ENCODE measurements at regions not wholly inside any gene's neighbourhood (a gene's known extent, or its start where the extent isn't known, plus 50 kb on each side); places are given as distances from the start of the nearest gene placed in this dataset.

GRCh38 chr13:47186471-47186870 lies 289.6 kb upstream of the HTR2A start:
- Histone ChIP-seq H3K36me3 (ENCODE audit: control insufficient read depth in 2 of 2, insufficient read depth in 2 of 2, low read length in 1 of 2) (no peaks in the 10 kb centered on the region), H3K4me3 (ENCODE audit: low read depth in 1 of 2, low read length in 2 of 2) (no peak overlapping the region), H3K27ac (ENCODE audit: low read depth in 2 of 2, low read length in 1 of 2) (no peak overlapping the region), H3K27me3 (ENCODE audit: control insufficient read depth in 1 of 2, insufficient read depth in 2 of 2, low read length in 2 of 2) (no peaks in the 10 kb centered on the region), H3K4me1 (ENCODE audit: control insufficient read depth in 2 of 2, insufficient read depth in 2 of 2, low read length in 1 of 2) (no peaks in the 10 kb centered on the region), H3K9me3 (ENCODE audit: control insufficient read depth in 2 of 2, insufficient read depth in 1 of 2, low read depth in 1 of 2, low read length in 1 of 2) (no peaks in the 10 kb centered on the region)
- 61 to 91% methylated on average over 2 of the region's 2 CpGs for WGBS, 2 donors

DNA sequence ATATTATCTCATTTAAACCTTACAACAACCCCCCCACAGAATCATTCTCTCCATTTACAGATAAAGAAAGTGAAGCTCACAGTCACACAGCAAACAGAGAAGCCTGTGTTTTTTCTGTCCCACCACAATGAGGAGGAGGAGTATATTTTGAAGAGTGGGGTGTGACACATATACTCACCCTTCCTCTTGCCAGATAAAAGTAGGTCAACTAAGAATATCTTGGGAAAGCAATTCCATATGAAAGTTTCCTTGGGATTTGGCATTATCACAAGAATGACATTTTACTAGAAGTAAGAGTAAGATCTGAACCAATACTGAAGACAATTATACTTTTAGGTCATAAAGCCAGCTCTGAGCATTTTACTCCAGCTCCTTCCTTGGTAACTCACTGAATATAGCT lies 287.5 kb upstream of the HTR2A start:
- H3K4me3 ChIP-seq (ENCODE audit: low read depth in 1 of 2, low read length in 2 of 2) = no peak overlapping the region

GRCh38 chr13:47179321-47179720 lies 282.5 kb upstream of the HTR2A start:
- Histone ChIP-seq H3K27me3 (ENCODE audit: control insufficient read depth in 1 of 2, insufficient read depth in 2 of 2, low read length in 2 of 2) (no peaks in the 10 kb centered on the region), H3K4me1 (ENCODE audit: control insufficient read depth in 2 of 2, insufficient read depth in 2 of 2, low read length in 1 of 2) (no peaks in the 10 kb centered on the region), H3K9me3 (ENCODE audit: control insufficient read depth in 2 of 2, insufficient read depth in 1 of 2, low read depth in 1 of 2, low read length in 1 of 2) (no peaks in the 10 kb centered on the region), H3K36me3 (ENCODE audit: control insufficient read depth in 2 of 2, insufficient read depth in 2 of 2, low read length in 1 of 2) (no peaks in the 10 kb centered on the region), H3K4me3 (ENCODE audit: low read depth in 1 of 2, low read length in 2 of 2) (no peak overlapping the region), H3K27ac (ENCODE audit: low read depth in 2 of 2, low read length in 1 of 2) (no peak overlapping the region)
- 89 to 91% methylated on average over 3 of the region's 3 CpGs for WGBS, 2 donors

More for the DNA sequence above, 287.5 kb upstream of the HTR2A start:
- Histone ChIP-seq H3K27ac (ENCODE audit: low read depth in 2 of 2, low read length in 1 of 2) (no peak overlapping the region), H3K27me3 (ENCODE audit: control insufficient read depth in 1 of 2, insufficient read depth in 2 of 2, low read length in 2 of 2) (no peaks in the 10 kb centered on the region), H3K36me3 (ENCODE audit: control insufficient read depth in 2 of 2, insufficient read depth in 2 of 2, low read length in 1 of 2) (no peaks in the 10 kb centered on the region), H3K4me1 (ENCODE audit: control insufficient read depth in 2 of 2, insufficient read depth in 2 of 2, low read length in 1 of 2) (no peaks in the 10 kb centered on the region), H3K9me3 (ENCODE audit: control insufficient read depth in 2 of 2, insufficient read depth in 1 of 2, low read depth in 1 of 2, low read length in 1 of 2) (no peaks in the 10 kb centered on the region)

- WGBS, 2 donors = 75 to 78% methylated on average over 5 of the region's 5 CpGs
These were observed 281.5 kb upstream of the HTR2A start for GRCh38 chr13:47178090-47178950.

GRCh38 chr13:47175172-47175866 lies 278.5 kb upstream of the HTR2A start:
- Histone ChIP-seq H3K36me3 (ENCODE audit: control insufficient read depth in 2 of 2, insufficient read depth in 2 of 2, low read length in 1 of 2) (no peaks in the 10 kb centered on the region), H3K4me1 (ENCODE audit: control insufficient read depth in 2 of 2, insufficient read depth in 2 of 2, low read length in 1 of 2) (no peaks in the 10 kb centered on the region), H3K4me3 (ENCODE audit: low read depth in 1 of 2, low read length in 2 of 2) (no peak overlapping the region), H3K27ac (ENCODE audit: low read depth in 2 of 2, low read length in 1 of 2) (no peak overlapping the region), H3K27me3 (ENCODE audit: control insufficient read depth in 1 of 2, insufficient read depth in 2 of 2, low read length in 2 of 2) (no peaks in the 10 kb centered on the region), H3K9me3 (ENCODE audit: control insufficient read depth in 2 of 2, insufficient read depth in 1 of 2, low read depth in 1 of 2, low read length in 1 of 2) (no peaks in the 10 kb centered on the region)
- 47 to 49% methylated on average over 3 of the region's 3 CpGs for WGBS, 2 donors

More at GRCh38 chr13:47178090-47178950, 281.5 kb upstream of the HTR2A start:
- no peaks in the 10 kb centered on the region for H3K9me3 ChIP-seq (ENCODE audit: control insufficient read depth in 2 of 2, insufficient read depth in 1 of 2, low read depth in 1 of 2, low read length in 1 of 2)
- no peak overlapping the region for H3K4me3 ChIP-seq (ENCODE audit: low read depth in 1 of 2, low read length in 2 of 2)
- H3K4me1 ChIP-seq (ENCODE audit: control insufficient read depth in 2 of 2, insufficient read depth in 2 of 2, low read length in 1 of 2) = no peaks in the 10 kb centered on the region
- H3K27me3 ChIP-seq (ENCODE audit: control insufficient read depth in 1 of 2, insufficient read depth in 2 of 2, low read length in 2 of 2) = no peaks in the 10 kb centered on the region
- no peak overlapping the region for H3K27ac ChIP-seq (ENCODE audit: low read depth in 2 of 2, low read length in 1 of 2)
- no peaks in the 10 kb centered on the region for H3K36me3 ChIP-seq (ENCODE audit: control insufficient read depth in 2 of 2, insufficient read depth in 2 of 2, low read length in 1 of 2)

DNA sequence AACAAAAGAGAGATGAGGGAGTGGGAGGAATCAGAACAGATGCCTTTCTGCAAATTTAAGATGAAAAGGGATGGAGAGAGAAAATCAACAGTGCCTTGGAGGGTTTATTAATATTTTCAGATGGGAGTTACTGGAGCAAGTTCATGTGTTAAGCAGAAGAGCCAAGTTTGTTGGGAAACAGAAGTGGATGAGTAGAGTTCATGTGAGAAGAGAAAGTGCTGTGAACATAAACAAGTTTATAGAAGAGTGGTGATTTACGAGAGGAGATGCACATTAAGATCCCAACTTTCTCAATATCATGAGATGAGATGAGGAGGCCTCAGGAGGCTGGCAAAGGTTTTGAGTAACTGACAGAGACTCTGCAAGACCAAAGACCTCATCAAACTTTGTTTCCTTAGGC lies 274.1 kb upstream of the HTR2A start:
- Histone ChIP-seq H3K36me3 (ENCODE audit: control insufficient read depth in 2 of 2, insufficient read depth in 2 of 2, low read length in 1 of 2) (no peaks in the 10 kb centered on the region), H3K9me3 (ENCODE audit: control insufficient read depth in 2 of 2, insufficient read depth in 1 of 2, low read depth in 1 of 2, low read length in 1 of 2) (no peaks in the 10 kb centered on the region), H3K27me3 (ENCODE audit: control insufficient read depth in 1 of 2, insufficient read depth in 2 of 2, low read length in 2 of 2) (no peaks in the 10 kb centered on the region), H3K27ac (ENCODE audit: low read depth in 2 of 2, low read length in 1 of 2) (no peak overlapping the region), H3K4me3 (ENCODE audit: low read depth in 1 of 2, low read length in 2 of 2) (no peak overlapping the region), H3K4me1 (ENCODE audit: control insufficient read depth in 2 of 2, insufficient read depth in 2 of 2, low read length in 1 of 2) (no peaks in the 10 kb centered on the region)
- WGBS, 2 donors = 80 to 85% methylated on average over 1 of the region's 1 CpG

DNA sequence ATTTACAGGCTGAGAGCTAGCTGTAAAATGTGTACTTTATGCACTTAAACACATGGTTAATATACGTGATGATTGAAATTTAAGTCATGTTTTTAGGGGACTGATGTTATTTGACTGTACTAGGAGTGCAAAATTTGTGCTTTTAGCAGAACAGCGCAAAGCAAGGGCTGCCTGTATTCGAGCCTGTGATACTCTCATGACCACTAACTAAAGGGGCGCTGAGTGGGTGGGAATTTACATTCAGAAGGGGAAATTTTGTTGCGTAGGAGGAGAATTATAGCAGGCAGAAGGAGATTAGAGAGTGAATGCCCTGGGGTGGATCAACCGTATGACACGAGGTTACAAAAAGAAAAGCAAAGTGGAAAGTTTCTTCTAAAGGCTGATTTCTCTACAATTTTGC lies 271.8 kb upstream of the HTR2A start:
- Histone ChIP-seq H3K4me3 (ENCODE audit: low read depth in 1 of 2, low read length in 2 of 2) (no peak overlapping the region), H3K4me1 (ENCODE audit: control insufficient read depth in 2 of 2, insufficient read depth in 2 of 2, low read length in 1 of 2) (no peaks in the 10 kb centered on the region), H3K27ac (ENCODE audit: low read depth in 2 of 2, low read length in 1 of 2) (no peak overlapping the region), H3K9me3 (ENCODE audit: control insufficient read depth in 2 of 2, insufficient read depth in 1 of 2, low read depth in 1 of 2, low read length in 1 of 2) (no peaks in the 10 kb centered on the region), H3K36me3 (ENCODE audit: control insufficient read depth in 2 of 2, insufficient read depth in 2 of 2, low read length in 1 of 2) (no peaks in the 10 kb centered on the region), H3K27me3 (ENCODE audit: control insufficient read depth in 1 of 2, insufficient read depth in 2 of 2, low read length in 2 of 2) (no peaks in the 10 kb centered on the region)
- 48 to 63% methylated on average over 7 of the region's 7 CpGs for WGBS, 2 donors

DNA sequence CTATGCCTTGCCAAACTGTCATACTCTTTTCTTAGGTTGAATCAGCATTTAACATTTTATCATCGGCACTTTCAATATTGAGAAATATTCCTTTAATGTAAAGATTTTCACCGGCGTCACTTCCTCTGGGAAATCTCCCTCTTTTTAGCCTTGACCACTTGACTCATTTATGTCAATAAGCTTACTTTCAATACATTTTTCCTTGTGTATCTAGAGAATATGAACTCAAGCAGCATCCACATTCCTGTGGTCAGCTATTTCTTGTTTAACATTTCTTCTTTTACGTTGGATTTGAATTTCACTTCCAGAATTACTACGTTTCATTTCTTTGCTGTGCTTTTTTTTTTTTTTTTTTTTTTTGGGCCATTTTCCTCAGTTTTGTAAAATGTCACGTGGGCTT lies 271.2 kb upstream of the HTR2A start:
- Histone ChIP-seq H3K27me3 (ENCODE audit: control insufficient read depth in 1 of 2, insufficient read depth in 2 of 2, low read length in 2 of 2) (no peaks in the 10 kb centered on the region), H3K9me3 (ENCODE audit: control insufficient read depth in 2 of 2, insufficient read depth in 1 of 2, low read depth in 1 of 2, low read length in 1 of 2) (no peaks in the 10 kb centered on the region), H3K4me3 (ENCODE audit: low read depth in 1 of 2, low read length in 2 of 2) (no peak overlapping the region), H3K27ac (ENCODE audit: low read depth in 2 of 2, low read length in 1 of 2) (no peak overlapping the region), H3K4me1 (ENCODE audit: control insufficient read depth in 2 of 2, insufficient read depth in 2 of 2, low read length in 1 of 2) (no peaks in the 10 kb centered on the region), H3K36me3 (ENCODE audit: control insufficient read depth in 2 of 2, insufficient read depth in 2 of 2, low read length in 1 of 2) (no peaks in the 10 kb centered on the region)
- WGBS, 2 donors = 40 to 43% methylated on average over 6 of the region's 6 CpGs

- Histone ChIP-seq H3K27ac (ENCODE audit: low read depth in 2 of 2, low read length in 1 of 2) (no peak overlapping the region), H3K4me3 (ENCODE audit: low read depth in 1 of 2, low read length in 2 of 2) (no peak overlapping the region), H3K4me1 (ENCODE audit: control insufficient read depth in 2 of 2, insufficient read depth in 2 of 2, low read length in 1 of 2) (no peaks in the 10 kb centered on the region), H3K9me3 (ENCODE audit: control insufficient read depth in 2 of 2, insufficient read depth in 1 of 2, low read depth in 1 of 2, low read length in 1 of 2) (no peaks in the 10 kb centered on the region), H3K27me3 (ENCODE audit: control insufficient read depth in 1 of 2, insufficient read depth in 2 of 2, low read length in 2 of 2) (no peaks in the 10 kb centered on the region), H3K36me3 (ENCODE audit: control insufficient read depth in 2 of 2, insufficient read depth in 2 of 2, low read length in 1 of 2) (no peaks in the 10 kb centered on the region)
- WGBS, 2 donors = 62 to 71% methylated on average over 4 of the region's 4 CpGs
These were observed 269.5 kb upstream of the HTR2A start for GRCh38 chr13:47166336-47166735.
